HG02840 (cell line): ENCODE measurements at regions not wholly inside any gene's neighbourhood (a gene's known extent, or its start where the extent isn't known, plus 50 kb on each side); places are given as distances from the start of the nearest gene placed in this dataset.
"Not testable (repeated sequence)": the region's sequence is repeated elsewhere in the genome, so short reads cannot be mapped to it uniquely, and the experiment has no call there.

Experiments used
- ATAC-seq: cut with Tn5 transposase; IDR thresholded peaks from one replicate; pipeline ENCODE4 v1.9.1; 2021; ENCODE audit warnings: mild to moderate bottlenecking, moderate library complexity, moderate number of reproducible peaks; ENCODE audit not compliant: unreplicated experiment, low FRiP score

GRCh38 chr1:184889902-184890301 lies 84.4 kb downstream of the NIBAN1 start:
- no peak for ATAC-seq

- no peak for ATAC-seq
Observed at GRCh38 chr1:184889166-184889565, 85.1 kb downstream of the NIBAN1 start.

GRCh38 chr1:184888505-184888904 lies 85.8 kb downstream of the NIBAN1 start:
- no peak for ATAC-seq

GRCh38 chr1:184882957-184883815 lies 91.1 kb downstream of the NIBAN1 start:
- no peak for ATAC-seq

- ATAC-seq, result no peak
Observed at GRCh38 chr1:184881941-184882913, 92.1 kb downstream of the NIBAN1 start.

- no peak for ATAC-seq
Observed at GRCh38 chr1:184879876-184880557, 94.3 kb downstream of the NIBAN1 start.

- ATAC-seq, result no peak
Observed at GRCh38 chr1:184878602-184879001, 95.7 kb downstream of the NIBAN1 start.

GRCh38 chr1:184878002-184878401 lies 96.3 kb downstream of the NIBAN1 start:
- no peak for ATAC-seq

- not testable (repeated sequence) for ATAC-seq
Observed at GRCh38 chr1:184876015-184876414, 98.3 kb downstream of the NIBAN1 start.

- no peak for ATAC-seq
Observed at GRCh38 chr1:184875218-184875617, 99.1 kb downstream of the NIBAN1 start.

GRCh38 chr1:184870319-184870718 lies 104.0 kb downstream of the NIBAN1 start:
- ATAC-seq, result no peak

GRCh38 chr1:184867866-184868689 lies 106.2 kb downstream of the NIBAN1 start:
- no peak for ATAC-seq

- ATAC-seq, result peak; percentile 96
Observed at GRCh38 chr1:184866991-184867788, 107.1 kb downstream of the NIBAN1 start.

GRCh38 chr1:184866586-184866985 lies 107.7 kb downstream of the NIBAN1 start:
- peak; percentile 36 for ATAC-seq

- no peak for ATAC-seq
Observed at GRCh38 chr1:184865831-184866230, 108.5 kb downstream of the NIBAN1 start.

- ATAC-seq, result no peak
Observed at GRCh38 chr1:184861755-184862336, 107.2 kb upstream of the EDEM3 start.

- peak; percentile 71 for ATAC-seq
Observed at GRCh38 chr1:184860985-184861754, 106.5 kb upstream of the EDEM3 start.

GRCh38 chr1:184860535-184860934 lies 105.9 kb upstream of the EDEM3 start:
- ATAC-seq, result peak; percentile 12
